H9 (cell line): ENCODE measurements at regions not wholly inside any gene's neighbourhood (a gene's known extent, or its start where the extent isn't known, plus 50 kb on each side); places are given as distances from the start of the nearest gene placed in this dataset.

ENCODE experiments used
- DNase-seq: peaks from one replicate; pipeline ENCODE4 v3.0.0-alpha.2; 2017
- H2AFZ ChIP-seq: one replicate; pipeline ENCODE4 v1.6.1; 2013; ENCODE audit warnings: mild to moderate bottlenecking, low read length, control low read depth, moderate library complexity
- H2AK5ac ChIP-seq: 2 replicates; pipeline ENCODE4 v1.6.1; 2013; ENCODE audit warnings: low read length, control low read depth, mixed read lengths; ENCODE audit not compliant: insufficient read length
- H2BK120ac ChIP-seq: one replicate; pipeline ENCODE4 v1.6.1; 2013; ENCODE audit warnings: low read depth, mild to moderate bottlenecking, low read length, control low read depth, inconsistent platforms; ENCODE audit not compliant: poor library complexity, severe bottlenecking
- H2BK12ac ChIP-seq: 2 replicates; pipeline ENCODE4 v1.6.1; 2013; ENCODE audit warnings: low read length, control low read depth, mixed read lengths, low read depth; ENCODE audit not compliant: insufficient read length
- H2BK15ac ChIP-seq: 2 replicates; pipeline ENCODE4 v1.6.1; 2013; ENCODE audit warnings: low read depth, low read length, control low read depth
- H2BK20ac ChIP-seq: one replicate; pipeline ENCODE4 v1.6.1; 2013; ENCODE audit warnings: low read depth, mild to moderate bottlenecking, low read length, control low read depth, inconsistent platforms; ENCODE audit not compliant: poor library complexity, severe bottlenecking
- H2BK5ac ChIP-seq: 2 replicates; pipeline ENCODE4 v1.6.1; 2013; ENCODE audit warnings: low read length, control low read depth, mixed read lengths; ENCODE audit not compliant: insufficient read length
- H3K14ac ChIP-seq: 2 replicates; pipeline ENCODE4 v1.6.1; 2013; ENCODE audit warnings: low read length, control low read depth; ENCODE audit not compliant: insufficient read depth
- H3K18ac ChIP-seq: 2 replicates; pipeline ENCODE4 v1.6.1; 2013; ENCODE audit warnings: low read depth, mild to moderate bottlenecking, mixed read lengths, low read length, control low read depth; ENCODE audit not compliant: insufficient read length
- H3K23ac ChIP-seq: 2 replicates; pipeline ENCODE4 v1.6.1; 2013; ENCODE audit warnings: low read length, control low read depth, mixed read lengths, low read depth; ENCODE audit not compliant: insufficient read length
- H3K23me2 ChIP-seq: 2 replicates; pipeline ENCODE4 v1.6.1; 2013; ENCODE audit warnings: low read depth, mild to moderate bottlenecking, mixed read lengths, low read length, control low read depth; ENCODE audit not compliant: insufficient read length, poor library complexity, severe bottlenecking
- H3K27ac ChIP-seq: 2 replicates; pipeline ENCODE4 v1.5.1; 2013; ENCODE audit warnings: low read length, control low read depth, mixed read lengths, low read depth; ENCODE audit not compliant: insufficient read length
- H3K27me3 ChIP-seq: 2 replicates; pipeline ENCODE4 v1.6.1; 2013; ENCODE audit warnings: low read length, control low read depth, inconsistent platforms; ENCODE audit not compliant: insufficient read depth
- H3K4ac ChIP-seq: 2 replicates; pipeline ENCODE4 v1.6.1; 2013; ENCODE audit warnings: low read depth, mild to moderate bottlenecking, control low read depth, inconsistent platforms, low read length, moderate library complexity
- H3K4me1 ChIP-seq: 2 replicates; pipeline ENCODE4 v1.6.1; 2013; ENCODE audit warnings: low read length, control low read depth, inconsistent platforms; ENCODE audit not compliant: insufficient read depth
- H3K4me2 ChIP-seq: 2 replicates; pipeline ENCODE4 v1.6.1; 2013; ENCODE audit warnings: low read length, control low read depth, mixed read lengths; ENCODE audit not compliant: insufficient read length, insufficient read depth
- H3K56ac ChIP-seq: 2 replicates; pipeline ENCODE4 v1.6.1; 2013; ENCODE audit warnings: low read depth, mild to moderate bottlenecking, mixed read lengths, low read length, control low read depth; ENCODE audit not compliant: insufficient read length
- H3K79me1 ChIP-seq: 2 replicates; pipeline ENCODE4 v1.6.1; 2013; ENCODE audit warnings: low read depth, mild to moderate bottlenecking, moderate library complexity, low read length, control low read depth, inconsistent platforms; ENCODE audit not compliant: insufficient read depth, poor library complexity, severe bottlenecking
- H3K79me2 ChIP-seq: 2 replicates; pipeline ENCODE4 v1.6.1; 2013; ENCODE audit warnings: low read length, control low read depth, inconsistent platforms; ENCODE audit not compliant: insufficient read depth
- H3K9ac ChIP-seq: 2 replicates; pipeline ENCODE4 v1.6.1; 2013; ENCODE audit warnings: low read length, control low read depth, mixed read lengths; ENCODE audit not compliant: insufficient read length; ENCODE audit errors: extremely low read depth
- H3K9me3 ChIP-seq: one replicate; pipeline ENCODE4 v1.6.1; 2013; ENCODE audit warnings: low read depth, low read length, inconsistent platforms; ENCODE audit not compliant: control insufficient read depth
- H3T11ph ChIP-seq: one replicate; pipeline ENCODE4 v1.6.1; 2013; ENCODE audit warnings: mild to moderate bottlenecking, low read length, control low read depth, inconsistent platforms
- H4K20me1 ChIP-seq: one replicate; pipeline ENCODE4 v1.6.1; 2013; ENCODE audit not compliant: control insufficient read depth, insufficient read length, insufficient read depth
- H4K5ac ChIP-seq: 2 replicates; pipeline ENCODE4 v1.6.1; 2013; ENCODE audit warnings: low read depth, mild to moderate bottlenecking, mixed read lengths, low read length, control low read depth; ENCODE audit not compliant: insufficient read length
- H4K8ac ChIP-seq: replicated peaks from 2 replicates; pipeline ENCODE4 v1.6.1; 2013; ENCODE audit warnings: low read length, control low read depth, mixed read lengths, low read depth; ENCODE audit not compliant: insufficient read length
- H4K91ac ChIP-seq: 2 replicates; pipeline ENCODE4 v1.6.1; 2013; ENCODE audit warnings: low read depth, mild to moderate bottlenecking, moderate library complexity, mixed read lengths, low read length, control low read depth; ENCODE audit not compliant: insufficient read length
- H3K27ac Mint-ChIP-seq, 3 experiments: 2 replicates in 2 of 3; 3 replicates in 1 of 3; pipeline ENCODE4 v1.8.0; 2020 to 2021; ENCODE audit warnings: mixed read lengths in 3 of 3, mild to moderate bottlenecking in 1 of 3, moderate library complexity in 1 of 3
- H3K27me3 Mint-ChIP-seq: 2 replicates; pipeline ENCODE4 v1.8.0; 2021; ENCODE audit warnings: low read depth, mild to moderate bottlenecking, moderate library complexity, mixed read lengths
- H3K36me3 Mint-ChIP-seq, 3 experiments: 2 replicates in 2 of 3; 3 replicates in 1 of 3; pipeline ENCODE4 v1.8.0; 2020 to 2021; ENCODE audit warnings: low read depth in 3 of 3, mixed read lengths in 3 of 3; ENCODE audit not compliant: insufficient read depth in 1 of 3
- H3K4me1 Mint-ChIP-seq, 2 experiments: 2 replicates each; pipeline ENCODE4 v1.8.0; 2020; ENCODE audit warnings: mixed read lengths in 2 of 2
- H3K4me3 Mint-ChIP-seq, 2 experiments: 2 replicates in 1 of 2; 3 replicates in 1 of 2; pipeline ENCODE4 v1.8.0; 2020 to 2021; ENCODE audit warnings: mild to moderate bottlenecking in 2 of 2, mixed read lengths in 2 of 2, moderate library complexity in 1 of 2
- H3K9me3 Mint-ChIP-seq, 2 experiments: 2 replicates in 1 of 2; 3 replicates in 1 of 2; pipeline ENCODE4 v1.8.0; 2020; ENCODE audit warnings: mild to moderate bottlenecking in 2 of 2, mixed read lengths in 2 of 2, moderate library complexity in 1 of 2
- CTCF ChIP-seq: fragments of 200-600 bp; sonication (generic); conservative IDR thresholded peaks from 3 replicates; pipeline ENCODE4 v1.8.0; 2021; ENCODE audit warnings: antibody characterized with exemption, mild to moderate bottlenecking
- WGBS: extraction: QIAGEN DNeasy Blood & Tissue Kit; methylation state at CpG from one replicate; pipeline ENCODE4 v1.1.7; 2013; ENCODE audit warnings: missing lambda C conversion rate, low lambda C conversion rate, mixed read lengths; ENCODE audit not compliant: insufficient read length; ENCODE audit errors: extremely low coverage; 5-methylcytosine and 5-hydroxymethylcytosine counted together

- Histone ChIP-seq H2BK15ac (no peak overlapping the region), H3K14ac (no peak overlapping the region), H3K56ac (no peak overlapping the region), H2AK5ac (no peak overlapping the region), H3T11ph (no peak overlapping the region), H3K23ac (no peak overlapping the region), H2BK20ac (no peak overlapping the region), H3K23me2 (no peaks in the 10 kb centered on the region), H4K91ac (no peak overlapping the region), H3K79me1 (no peaks in the 10 kb centered on the region), H4K20me1 (no peaks in the 10 kb centered on the region), H2BK120ac (no peak overlapping the region), H3K4me2 (no peak overlapping the region), H3K79me2 (no peaks in the 10 kb centered on the region), H2BK5ac (no peak overlapping the region), H3K27ac (no peak overlapping the region), H3K4ac (no peak overlapping the region), H3K27me3 (no peaks in the 10 kb centered on the region), H4K5ac (no peak overlapping the region), H2AFZ (no peak overlapping the region), H2BK12ac (no peak overlapping the region), H3K9ac (no peak overlapping the region), H4K8ac (no peak overlapping the region), H3K4me1 (no peaks in the 10 kb centered on the region), H3K18ac (no peak overlapping the region), H3K9me3 (no peaks in the 10 kb centered on the region)
- no peak overlapping the region for H3K4me3 Mint-ChIP-seq
- H3K9me3 Mint-ChIP-seq, result no peaks in the 10 kb centered on the region
- H3K4me1 Mint-ChIP-seq, result peaks cover 0 to 7% of the 10 kb centered on the region in 2 experiments; a peak in 3 of 4 replicates
- WGBS, result no CpG with 5 or more reads among the region's 3 CpGs
- no peak overlapping the region for H3K27ac Mint-ChIP-seq
- no peak for TF ChIP-seq CTCF
- no peak for DNase-seq
- no peaks in the 10 kb centered on the region for H3K27me3 Mint-ChIP-seq
- H3K36me3 Mint-ChIP-seq, result no peaks in the 10 kb centered on the region
Measured at GRCh38 chr7:68776326-68776725, 821.9 kb upstream of the AUTS2 start.
